ENCODE measurements at regions not wholly inside any gene's neighbourhood (a gene's known extent, or its start where the extent isn't known, plus 50 kb on each side); places are given as distances from the start of the nearest gene placed in this dataset.
"Not testable (repeated sequence)": the region's sequence is repeated elsewhere in the genome, so short reads cannot be mapped to it uniquely, and the experiment has no call there.

GRCh38 chr1:91099746-91100621 lies 78.1 kb upstream of the ZNF644 start:
- FAIRE-seq (no peak), DNase-seq (ENCODE audit: low spot score) (peak; percentile 79)

- peak; percentile 36 for FAIRE-seq
Measured at GRCh38 chr1:91098299-91098906, 76.6 kb upstream of the ZNF644 start.

GRCh38 chr1:91095321-91095720 lies 73.5 kb upstream of the ZNF644 start:
- not testable (repeated sequence) for FAIRE-seq

More at GRCh38 chr1:91098299-91098906, 76.6 kb upstream of the ZNF644 start:
- peak; percentile 60 for DNase-seq (ENCODE audit: low spot score)

GRCh38 chr1:91092503-91092902 lies 70.7 kb upstream of the ZNF644 start:
- DNase-seq (ENCODE audit: low spot score) (peak; percentile 42), FAIRE-seq (no peak)

More at GRCh38 chr1:91095321-91095720, 73.5 kb upstream of the ZNF644 start:
- not testable (repeated sequence) for DNase-seq (ENCODE audit: low spot score)

GRCh38 chr1:91091812-91092211 lies 70.0 kb upstream of the ZNF644 start:
- DNase-seq (ENCODE audit: low spot score), result peak; percentile 31
- no peak for FAIRE-seq

GRCh38 chr1:91080650-91081049 lies 58.8 kb upstream of the ZNF644 start:
- DNase-seq (ENCODE audit: low spot score) (no peak), FAIRE-seq (no peak)

- no peak for DNase-seq (ENCODE audit: low spot score)
- FAIRE-seq, result peak; percentile 68
Measured at GRCh38 chr1:91078859-91079258, 57.0 kb upstream of the ZNF644 start.

- no peak for DNase-seq (ENCODE audit: low spot score)
- no peak for FAIRE-seq
Measured at GRCh38 chr1:91076834-91077233, 55.0 kb upstream of the ZNF644 start.

GRCh38 chr1:91075233-91076135 lies 53.6 kb upstream of the ZNF644 start:
- DNase-seq (ENCODE audit: low spot score) (no peak), FAIRE-seq (no peak)

- FAIRE-seq (no peak), DNase-seq (ENCODE audit: low spot score) (no peak)
Measured at GRCh38 chr1:91073299-91073698, 51.5 kb upstream of the ZNF644 start.

- no peak for FAIRE-seq
Measured at GRCh38 chr1:91071838-91072237, 50.0 kb upstream of the ZNF644 start.

More at GRCh38 chr1:91071838-91072237, 50.0 kb upstream of the ZNF644 start:
- no peak for DNase-seq (ENCODE audit: low spot score)
